ENCODE measurements at regions not wholly inside any gene's neighbourhood (a gene's known extent, or its start where the extent isn't known, plus 50 kb on each side); places are given as distances from the start of the nearest gene placed in this dataset.
"Not testable (repeated sequence)": the region's sequence is repeated elsewhere in the genome, so short reads cannot be mapped to it uniquely, and the experiment has no call there.

DNA sequence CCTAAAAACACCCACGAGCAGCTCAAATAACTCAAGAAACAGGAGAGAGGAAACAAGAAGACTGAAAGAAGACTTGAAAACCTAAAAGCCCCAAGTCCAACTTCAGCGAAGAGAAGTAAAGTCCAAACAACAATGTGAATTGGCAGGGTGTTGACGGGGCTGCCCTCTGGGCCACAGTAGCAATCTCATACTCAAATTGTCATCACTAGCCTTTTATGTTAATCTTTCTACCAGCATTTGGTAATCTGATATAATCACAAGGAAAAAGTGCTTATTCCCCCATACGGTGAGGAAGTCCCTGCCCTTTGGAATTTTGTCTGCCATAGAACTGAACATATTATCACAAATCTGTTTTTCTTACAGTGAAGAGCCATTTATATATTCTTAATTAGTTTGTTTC is 51.5 kb upstream of the IFNE start:
- DNase-seq: no peak

GRCh38 chr9:21535396-21535795 is 53.3 kb upstream of the IFNE start:
- DNase-seq: no peak

DNA sequence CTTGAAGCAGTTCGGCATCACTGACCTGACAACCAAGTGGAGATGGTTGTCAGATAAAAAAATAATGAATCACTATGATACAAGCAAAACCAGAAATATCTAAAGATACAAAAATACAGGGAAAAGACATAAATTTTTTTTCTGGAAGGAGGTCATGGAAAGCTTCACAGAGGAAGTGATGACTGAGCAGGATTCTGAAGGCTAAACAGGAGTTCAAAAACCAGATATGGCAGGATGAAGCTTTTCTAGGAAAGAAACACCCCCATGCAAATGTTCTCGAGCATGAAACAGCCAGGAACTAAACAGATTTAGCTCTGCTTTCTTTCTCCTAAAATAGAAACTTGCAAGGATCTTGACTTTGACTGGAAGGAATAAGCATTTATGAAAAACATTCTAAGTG is 60.7 kb upstream of the IFNE start:
- no peak for DNase-seq

GRCh38 chr9:21543187-21543586 is 61.1 kb upstream of the IFNE start:
- DNase-seq: no peak

- DNase-seq: not testable (repeated sequence)
Observed at GRCh38 chr9:21543816-21544215, 61.7 kb upstream of the IFNE start.

DNA sequence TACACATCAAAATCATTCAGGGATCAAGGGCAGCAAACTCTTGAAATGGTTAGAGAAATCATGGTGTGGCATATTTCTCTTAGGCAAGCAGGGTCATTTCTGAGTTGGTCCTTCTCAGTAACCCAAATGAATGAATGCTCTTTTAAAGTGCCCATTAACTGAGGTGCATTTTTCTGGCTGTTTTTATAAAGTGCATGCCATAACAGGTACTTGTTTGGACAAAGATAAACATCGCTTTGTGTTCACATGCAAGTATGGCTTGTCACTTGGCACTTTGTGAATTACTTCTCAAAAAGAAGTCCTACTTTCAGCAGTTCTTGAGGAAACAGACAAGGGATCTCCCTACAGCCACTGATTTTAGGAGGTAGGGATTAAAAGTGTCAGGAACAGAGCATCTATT is 64.8 kb upstream of the IFNE start:
- DNase-seq: no peak

GRCh38 chr9:21549251-21549765 is 67.2 kb upstream of the IFNE start:
- DNase-seq: no peak

GRCh38 chr9:21549890-21550289 is 67.8 kb upstream of the IFNE start:
- no peak for DNase-seq

- no peak for DNase-seq
Observed at GRCh38 chr9:21550392-21550791, 68.3 kb upstream of the IFNE start.

GRCh38 chr9:21551401-21551800 is 69.3 kb upstream of the IFNE start:
- DNase-seq: no peak

DNA sequence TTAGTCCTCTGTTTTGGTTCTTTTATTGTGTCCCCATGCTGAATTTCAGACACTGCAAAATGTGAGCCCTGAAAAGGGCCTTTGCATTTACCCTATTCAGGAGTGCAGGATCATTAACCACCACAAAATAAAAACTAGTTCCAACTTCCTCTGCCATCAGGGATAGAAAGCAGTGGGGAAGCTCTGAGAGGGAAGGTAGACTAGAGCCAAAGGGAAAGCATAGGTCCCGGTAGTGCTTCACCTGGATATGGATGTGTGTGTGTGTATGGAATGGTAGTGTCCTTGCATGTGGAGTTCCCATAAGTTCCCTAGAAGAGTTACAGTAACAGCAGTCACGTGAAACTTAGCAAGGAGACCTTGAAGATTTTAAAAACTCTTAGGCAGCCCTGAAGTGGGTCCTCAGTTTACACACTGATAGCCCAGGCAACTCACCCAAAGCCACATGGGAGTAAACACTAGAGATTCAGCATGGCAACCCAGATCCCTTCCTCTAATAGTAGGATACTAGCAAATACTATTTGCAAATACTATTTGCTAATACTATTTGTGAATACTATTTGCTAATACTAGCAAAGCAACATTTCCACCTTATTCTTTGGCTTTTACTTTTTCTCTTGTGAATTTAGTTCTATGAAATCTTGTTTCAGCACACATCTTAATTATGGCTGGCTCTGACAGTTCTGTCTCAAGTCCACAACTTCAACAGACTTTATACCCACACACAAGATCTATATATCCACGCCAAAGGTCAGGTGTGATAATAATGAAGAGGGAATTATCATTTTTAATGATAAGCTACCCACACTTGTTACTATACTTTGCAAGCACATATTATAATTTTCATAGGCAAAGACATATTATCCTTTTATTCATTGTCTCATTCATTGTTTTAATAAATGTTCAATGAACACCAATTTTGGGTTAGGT is 70.4 kb upstream of the IFNE start:
- no peak for DNase-seq

DNA sequence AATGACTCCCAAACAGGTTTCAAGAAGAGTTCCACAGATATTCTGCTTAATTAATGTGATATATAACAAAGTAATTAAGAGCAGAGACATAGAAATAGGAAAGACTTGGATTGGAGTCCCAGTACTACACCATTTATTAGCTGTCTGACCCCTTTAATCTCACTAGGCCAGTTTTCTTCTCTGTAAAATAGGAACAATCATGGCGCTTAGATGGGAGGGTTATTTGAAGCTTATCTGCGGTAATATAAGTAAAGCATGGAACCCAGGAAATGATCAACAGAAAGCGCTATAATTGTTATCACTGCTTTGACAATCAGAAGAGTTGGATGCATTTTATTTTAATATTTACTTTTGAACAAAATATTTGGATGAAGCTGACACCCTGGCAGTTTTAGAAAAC is 71.3 kb upstream of the IFNE start:
- no peak for DNase-seq

- no peak for DNase-seq
Observed at GRCh38 chr9:21554813-21555212, 72.7 kb upstream of the IFNE start.

GRCh38 chr9:21555911-21556310 is 73.8 kb upstream of the IFNE start:
- no peak for DNase-seq

DNA sequence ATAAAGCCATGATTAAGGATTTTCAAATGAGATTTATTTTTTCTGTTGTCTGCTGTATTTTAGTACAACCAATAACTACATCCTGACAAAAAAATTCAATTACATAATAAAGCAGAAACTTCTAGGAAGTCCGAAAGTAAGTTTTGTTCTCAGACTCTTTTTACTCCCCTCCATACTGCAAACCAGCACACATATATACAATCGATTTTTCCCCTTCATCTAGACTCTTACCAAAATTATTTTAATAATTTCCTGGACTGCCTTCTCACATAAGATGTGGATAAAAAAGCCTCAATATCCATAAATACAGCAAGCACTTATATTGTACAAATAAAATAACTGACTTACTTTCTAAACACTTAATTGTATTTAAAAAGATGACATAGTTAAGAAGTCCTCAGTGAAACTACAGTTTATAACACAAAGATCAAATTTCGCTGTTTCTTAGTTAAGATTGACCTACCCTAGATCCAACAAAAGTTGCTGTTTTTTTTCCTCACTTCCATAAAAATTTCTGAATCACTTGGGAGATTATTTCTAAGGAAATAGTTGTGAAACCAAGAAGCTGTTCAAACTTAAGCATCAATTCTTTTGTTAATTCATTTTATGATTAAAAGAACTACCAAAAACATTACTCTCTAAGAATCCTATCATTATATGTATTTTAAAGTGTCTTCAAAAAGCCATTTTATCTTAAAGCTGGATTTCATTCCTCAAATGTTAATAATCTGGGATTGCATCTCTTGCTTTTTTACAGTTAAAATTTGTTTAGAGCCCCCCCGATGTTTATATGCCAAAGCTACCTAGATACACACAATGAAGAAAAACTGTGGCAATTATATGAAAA is 74.7 kb upstream of the IFNE start:
- no peak for DNase-seq

- DNase-seq: no peak
Observed at GRCh38 chr9:21557428-21557768, 75.3 kb upstream of the IFNE start.

- DNase-seq: no peak
Observed at GRCh38 chr9:21558079-21558478, 76.0 kb upstream of the IFNE start.

DNA sequence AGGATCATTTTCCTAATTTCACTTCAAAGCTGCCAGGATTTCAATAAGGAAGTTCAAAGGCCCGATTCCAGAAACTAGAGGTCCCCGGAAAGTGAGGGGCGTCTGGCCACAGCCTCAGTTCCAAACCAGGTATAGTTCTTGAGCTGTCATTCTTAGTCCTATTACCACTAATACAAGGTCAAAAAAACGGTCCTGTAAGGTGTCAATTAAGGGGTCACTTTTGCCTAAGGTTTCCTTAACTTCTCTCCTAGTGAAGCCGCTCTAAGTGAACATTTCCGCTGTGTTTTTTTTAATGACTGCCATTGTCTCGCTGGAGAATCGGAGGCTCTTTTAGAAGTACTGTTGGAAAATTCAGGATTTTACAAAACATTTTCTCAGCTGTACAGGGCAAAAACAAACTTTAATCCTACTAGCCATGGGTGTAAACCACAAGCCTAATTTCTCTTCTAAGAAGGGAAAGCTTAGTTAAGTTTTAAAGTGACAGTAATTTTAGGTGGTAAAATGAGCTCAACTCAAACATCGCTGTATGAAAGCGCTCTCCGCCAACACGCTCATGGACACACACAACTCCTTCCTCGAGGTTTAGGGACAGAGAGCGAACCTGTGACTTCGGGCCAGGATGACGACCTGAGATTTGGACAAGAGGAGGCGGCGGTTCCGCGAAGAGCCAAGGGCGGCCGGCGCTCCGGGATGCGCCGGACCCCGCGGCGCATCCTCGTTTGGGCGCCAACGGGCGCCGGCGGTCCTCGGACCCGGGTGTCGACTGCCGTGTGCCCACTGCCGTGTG is 76.7 kb upstream of the IFNE start:
- DNase-seq: no peak

GRCh38 chr9:21559402-21560280 is 77.5 kb upstream of the IFNE start:
- DNase-seq: no peak

GRCh38 chr9:21560281-21560745 is 78.2 kb upstream of the IFNE start:
- DNase-seq: no peak

DNA sequence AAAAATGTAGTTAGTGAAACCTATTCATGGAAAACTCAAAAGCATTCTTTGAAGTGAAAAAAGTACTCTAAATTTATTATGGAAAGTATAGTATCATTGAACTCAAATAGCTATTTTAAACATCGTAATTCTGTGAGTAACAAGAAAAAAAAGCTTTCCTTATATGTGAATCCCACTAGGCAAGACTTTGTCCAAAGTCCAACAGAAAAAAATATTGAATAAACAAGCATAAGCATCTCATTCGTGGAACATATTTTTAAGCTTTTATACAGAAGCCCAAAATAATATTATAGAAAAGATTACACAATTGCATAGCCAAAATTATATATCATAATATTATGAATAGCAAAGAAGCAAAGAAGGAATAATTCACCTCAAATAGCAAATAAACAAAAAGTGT is 79.4 kb upstream of the IFNE start:
- no peak for DNase-seq

GRCh38 chr9:21564175-21564574 is 82.1 kb upstream of the IFNE start:
- DNase-seq: no peak
